ENCODE measurements at regions not wholly inside any gene's neighbourhood (a gene's known extent, or its start where the extent isn't known, plus 50 kb on each side); places are given as distances from the start of the nearest gene placed in this dataset.

DNA sequence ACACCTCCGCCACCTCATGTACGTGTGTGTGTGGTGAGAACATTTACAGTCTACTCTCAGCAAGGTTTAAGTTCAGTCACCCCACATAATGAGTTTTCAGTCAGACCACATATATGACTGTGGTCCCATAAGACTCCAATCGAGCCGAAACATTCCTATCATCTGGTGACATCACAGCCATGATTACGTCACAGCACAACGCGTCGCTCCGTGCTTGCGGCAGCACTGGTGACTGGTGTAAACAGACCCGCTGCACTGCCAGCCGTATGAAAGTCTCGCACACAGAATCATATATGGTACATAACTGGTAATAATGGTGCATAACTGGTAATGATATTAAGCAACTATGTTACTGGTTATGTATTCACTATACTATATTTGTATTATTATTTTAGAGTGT, 150.7 kb downstream of the DLL1 start:
- no peak for TF ChIP-seq POLR2A (IDR thresholded peaks at IDR 0.05; ENCODE audit: low read depth, low read length)
- TF ChIP-seq, protein P1, sequence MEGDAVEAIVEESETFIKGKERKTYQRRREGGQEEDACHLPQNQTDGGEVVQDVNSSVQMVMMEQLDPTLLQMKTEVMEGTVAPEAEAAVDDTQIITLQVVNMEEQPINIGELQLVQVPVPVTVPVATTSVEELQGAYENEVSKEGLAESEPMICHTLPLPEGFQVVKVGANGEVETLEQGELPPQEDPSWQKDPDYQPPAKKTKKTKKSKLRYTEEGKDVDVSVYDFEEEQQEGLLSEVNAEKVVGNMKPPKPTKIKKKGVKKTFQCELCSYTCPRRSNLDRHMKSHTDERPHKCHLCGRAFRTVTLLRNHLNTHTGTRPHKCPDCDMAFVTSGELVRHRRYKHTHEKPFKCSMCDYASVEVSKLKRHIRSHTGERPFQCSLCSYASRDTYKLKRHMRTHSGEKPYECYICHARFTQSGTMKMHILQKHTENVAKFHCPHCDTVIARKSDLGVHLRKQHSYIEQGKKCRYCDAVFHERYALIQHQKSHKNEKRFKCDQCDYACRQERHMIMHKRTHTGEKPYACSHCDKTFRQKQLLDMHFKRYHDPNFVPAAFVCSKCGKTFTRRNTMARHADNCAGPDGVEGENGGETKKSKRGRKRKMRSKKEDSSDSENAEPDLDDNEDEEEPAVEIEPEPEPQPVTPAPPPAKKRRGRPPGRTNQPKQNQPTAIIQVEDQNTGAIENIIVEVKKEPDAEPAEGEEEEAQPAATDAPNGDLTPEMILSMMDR (IDR thresholded peaks at IDR 0.05; ENCODE audit: extremely low read depth in 1 of 2, insufficient read depth in 1 of 2, low read depth in 1 of 2, low read length in 2 of 2): no peak
- no peak for TF ChIP-seq POLR2AphosphoS5 (IDR thresholded peaks at IDR 0.05; ENCODE audit: insufficient read depth, low read depth, low read length)
- no peak for TF ChIP-seq EZH2 (IDR thresholded peaks at IDR 0.05; ENCODE audit: borderline replicate concordance, low read depth, low read length, severe bottlenecking)
